ENCODE measurements at regions not wholly inside any gene's neighbourhood (a gene's known extent, or its start where the extent isn't known, plus 50 kb on each side); places are given as distances from the start of the nearest gene placed in this dataset.

DNA sequence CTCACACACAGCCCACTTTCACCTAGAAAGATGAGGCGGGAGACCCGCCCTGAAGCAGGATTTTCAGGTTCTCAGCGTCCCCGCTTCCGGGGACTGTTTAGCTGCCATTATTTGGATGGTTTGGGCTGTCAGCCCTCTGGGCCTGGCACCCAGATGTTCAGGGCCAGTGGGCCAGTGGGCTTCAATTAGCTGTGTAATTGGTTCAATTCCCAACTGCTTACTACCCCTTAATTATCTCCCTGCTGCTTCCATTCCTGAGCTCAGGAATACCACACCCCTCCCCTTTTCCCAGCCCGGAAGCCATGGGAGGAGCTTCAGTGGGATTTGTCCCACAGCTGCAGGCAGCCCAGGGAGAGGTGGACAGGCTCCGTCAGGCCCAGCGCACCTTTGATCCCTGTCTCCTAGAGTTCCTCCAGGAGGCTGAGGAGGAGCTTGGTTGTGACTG lies 114.1 kb upstream of the MYCN start:
- TF ChIP-seq, protein P1, sequence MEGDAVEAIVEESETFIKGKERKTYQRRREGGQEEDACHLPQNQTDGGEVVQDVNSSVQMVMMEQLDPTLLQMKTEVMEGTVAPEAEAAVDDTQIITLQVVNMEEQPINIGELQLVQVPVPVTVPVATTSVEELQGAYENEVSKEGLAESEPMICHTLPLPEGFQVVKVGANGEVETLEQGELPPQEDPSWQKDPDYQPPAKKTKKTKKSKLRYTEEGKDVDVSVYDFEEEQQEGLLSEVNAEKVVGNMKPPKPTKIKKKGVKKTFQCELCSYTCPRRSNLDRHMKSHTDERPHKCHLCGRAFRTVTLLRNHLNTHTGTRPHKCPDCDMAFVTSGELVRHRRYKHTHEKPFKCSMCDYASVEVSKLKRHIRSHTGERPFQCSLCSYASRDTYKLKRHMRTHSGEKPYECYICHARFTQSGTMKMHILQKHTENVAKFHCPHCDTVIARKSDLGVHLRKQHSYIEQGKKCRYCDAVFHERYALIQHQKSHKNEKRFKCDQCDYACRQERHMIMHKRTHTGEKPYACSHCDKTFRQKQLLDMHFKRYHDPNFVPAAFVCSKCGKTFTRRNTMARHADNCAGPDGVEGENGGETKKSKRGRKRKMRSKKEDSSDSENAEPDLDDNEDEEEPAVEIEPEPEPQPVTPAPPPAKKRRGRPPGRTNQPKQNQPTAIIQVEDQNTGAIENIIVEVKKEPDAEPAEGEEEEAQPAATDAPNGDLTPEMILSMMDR (conservative IDR thresholded peaks at IDR 0.05; ENCODE audit: low read depth in 2 of 2) = no peak
- no peak for TF ChIP-seq EZH2 (IDR thresholded peaks at IDR 0.05; ENCODE audit: low read depth, unreplicated experiment)
- TF ChIP-seq POLR2AphosphoS5 (IDR thresholded peaks at IDR 0.05; ENCODE audit: low read depth) = no peak
- TF ChIP-seq, protein P2, sequence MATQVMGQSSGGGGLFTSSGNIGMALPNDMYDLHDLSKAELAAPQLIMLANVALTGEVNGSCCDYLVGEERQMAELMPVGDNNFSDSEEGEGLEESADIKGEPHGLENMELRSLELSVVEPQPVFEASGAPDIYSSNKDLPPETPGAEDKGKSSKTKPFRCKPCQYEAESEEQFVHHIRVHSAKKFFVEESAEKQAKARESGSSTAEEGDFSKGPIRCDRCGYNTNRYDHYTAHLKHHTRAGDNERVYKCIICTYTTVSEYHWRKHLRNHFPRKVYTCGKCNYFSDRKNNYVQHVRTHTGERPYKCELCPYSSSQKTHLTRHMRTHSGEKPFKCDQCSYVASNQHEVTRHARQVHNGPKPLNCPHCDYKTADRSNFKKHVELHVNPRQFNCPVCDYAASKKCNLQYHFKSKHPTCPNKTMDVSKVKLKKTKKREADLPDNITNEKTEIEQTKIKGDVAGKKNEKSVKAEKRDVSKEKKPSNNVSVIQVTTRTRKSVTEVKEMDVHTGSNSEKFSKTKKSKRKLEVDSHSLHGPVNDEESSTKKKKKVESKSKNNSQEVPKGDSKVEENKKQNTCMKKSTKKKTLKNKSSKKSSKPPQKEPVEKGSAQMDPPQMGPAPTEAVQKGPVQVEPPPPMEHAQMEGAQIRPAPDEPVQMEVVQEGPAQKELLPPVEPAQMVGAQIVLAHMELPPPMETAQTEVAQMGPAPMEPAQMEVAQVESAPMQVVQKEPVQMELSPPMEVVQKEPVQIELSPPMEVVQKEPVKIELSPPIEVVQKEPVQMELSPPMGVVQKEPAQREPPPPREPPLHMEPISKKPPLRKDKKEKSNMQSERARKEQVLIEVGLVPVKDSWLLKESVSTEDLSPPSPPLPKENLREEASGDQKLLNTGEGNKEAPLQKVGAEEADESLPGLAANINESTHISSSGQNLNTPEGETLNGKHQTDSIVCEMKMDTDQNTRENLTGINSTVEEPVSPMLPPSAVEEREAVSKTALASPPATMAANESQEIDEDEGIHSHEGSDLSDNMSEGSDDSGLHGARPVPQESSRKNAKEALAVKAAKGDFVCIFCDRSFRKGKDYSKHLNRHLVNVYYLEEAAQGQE (IDR thresholded peaks at IDR 0.05; ENCODE audit: unreplicated experiment) = no peak
- TF ChIP-seq ZNF331 (CRISPR knock-in tag; IDR thresholded peaks at IDR 0.05; ENCODE audit: low read depth) = no peak
- TF ChIP-seq, protein P3, sequence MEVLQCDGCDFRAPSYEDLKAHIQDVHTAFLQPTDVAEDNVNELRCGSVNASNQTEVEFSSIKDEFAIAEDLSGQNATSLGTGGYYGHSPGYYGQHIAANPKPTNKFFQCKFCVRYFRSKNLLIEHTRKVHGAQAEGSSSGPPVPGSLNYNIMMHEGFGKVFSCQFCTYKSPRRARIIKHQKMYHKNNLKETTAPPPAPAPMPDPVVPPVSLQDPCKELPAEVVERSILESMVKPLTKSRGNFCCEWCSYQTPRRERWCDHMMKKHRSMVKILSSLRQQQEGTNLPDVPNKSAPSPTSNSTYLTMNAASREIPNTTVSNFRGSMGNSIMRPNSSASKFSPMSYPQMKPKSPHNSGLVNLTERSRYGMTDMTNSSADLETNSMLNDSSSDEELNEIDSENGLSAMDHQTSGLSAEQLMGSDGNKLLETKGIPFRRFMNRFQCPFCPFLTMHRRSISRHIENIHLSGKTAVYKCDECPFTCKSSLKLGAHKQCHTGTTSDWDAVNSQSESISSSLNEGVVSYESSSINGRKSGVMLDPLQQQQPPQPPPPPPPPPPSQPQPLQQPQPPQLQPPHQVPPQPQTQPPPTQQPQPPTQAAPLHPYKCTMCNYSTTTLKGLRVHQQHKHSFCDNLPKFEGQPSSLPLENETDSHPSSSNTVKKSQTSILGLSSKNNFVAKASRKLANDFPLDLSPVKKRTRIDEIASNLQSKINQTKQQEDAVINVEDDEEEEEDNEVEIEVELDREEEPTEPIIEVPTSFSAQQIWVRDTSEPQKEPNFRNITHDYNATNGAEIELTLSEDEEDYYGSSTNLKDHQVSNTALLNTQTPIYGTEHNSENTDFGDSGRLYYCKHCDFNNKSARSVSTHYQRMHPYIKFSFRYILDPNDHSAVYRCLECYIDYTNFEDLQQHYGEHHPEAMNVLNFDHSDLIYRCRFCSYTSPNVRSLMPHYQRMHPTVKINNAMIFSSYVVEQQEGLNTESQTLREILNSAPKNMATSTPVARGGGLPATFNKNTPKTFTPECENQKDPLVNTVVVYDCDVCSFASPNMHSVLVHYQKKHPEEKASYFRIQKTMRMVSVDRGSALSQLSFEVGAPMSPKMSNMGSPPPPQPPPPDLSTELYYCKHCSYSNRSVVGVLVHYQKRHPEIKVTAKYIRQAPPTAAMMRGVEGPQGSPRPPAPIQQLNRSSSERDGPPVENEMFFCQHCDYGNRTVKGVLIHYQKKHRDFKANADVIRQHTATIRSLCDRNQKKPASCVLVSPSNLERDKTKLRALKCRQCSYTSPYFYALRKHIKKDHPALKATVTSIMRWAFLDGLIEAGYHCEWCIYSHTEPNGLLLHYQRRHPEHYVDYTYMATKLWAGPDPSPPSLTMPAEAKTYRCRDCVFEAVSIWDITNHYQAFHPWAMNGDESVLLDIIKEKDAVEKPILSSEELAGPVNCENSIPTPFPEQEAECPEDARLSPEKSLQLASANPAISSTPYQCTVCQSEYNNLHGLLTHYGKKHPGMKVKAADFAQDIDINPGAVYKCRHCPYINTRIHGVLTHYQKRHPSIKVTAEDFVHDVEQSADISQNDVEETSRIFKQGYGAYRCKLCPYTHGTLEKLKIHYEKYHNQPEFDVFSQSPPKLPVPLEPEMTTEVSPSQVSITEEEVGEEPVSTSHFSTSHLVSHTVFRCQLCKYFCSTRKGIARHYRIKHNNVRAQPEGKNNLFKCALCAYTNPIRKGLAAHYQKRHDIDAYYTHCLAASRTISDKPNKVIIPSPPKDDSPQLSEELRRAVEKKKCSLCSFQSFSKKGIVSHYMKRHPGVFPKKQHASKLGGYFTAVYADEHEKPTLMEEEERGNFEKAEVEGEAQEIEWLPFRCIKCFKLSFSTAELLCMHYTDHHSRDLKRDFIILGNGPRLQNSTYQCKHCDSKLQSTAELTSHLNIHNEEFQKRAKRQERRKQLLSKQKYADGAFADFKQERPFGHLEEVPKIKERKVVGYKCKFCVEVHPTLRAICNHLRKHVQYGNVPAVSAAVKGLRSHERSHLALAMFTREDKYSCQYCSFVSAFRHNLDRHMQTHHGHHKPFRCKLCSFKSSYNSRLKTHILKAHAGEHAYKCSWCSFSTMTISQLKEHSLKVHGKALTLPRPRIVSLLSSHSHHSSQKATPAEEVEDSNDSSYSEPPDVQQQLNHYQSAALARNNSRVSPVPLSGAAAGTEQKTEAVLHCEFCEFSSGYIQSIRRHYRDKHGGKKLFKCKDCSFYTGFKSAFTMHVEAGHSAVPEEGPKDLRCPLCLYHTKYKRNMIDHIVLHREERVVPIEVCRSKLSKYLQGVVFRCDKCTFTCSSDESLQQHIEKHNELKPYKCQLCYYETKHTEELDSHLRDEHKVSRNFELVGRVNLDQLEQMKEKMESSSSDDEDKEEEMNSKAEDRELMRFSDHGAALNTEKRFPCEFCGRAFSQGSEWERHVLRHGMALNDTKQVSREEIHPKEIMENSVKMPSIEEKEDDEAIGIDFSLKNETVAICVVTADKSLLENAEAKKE (CRISPR knock-in tag; IDR thresholded peaks at IDR 0.05) = no peak
- TF ChIP-seq EZH2phosphoT487 (IDR thresholded peaks at IDR 0.05; ENCODE audit: unreplicated experiment) = no peak
- no peak for TF ChIP-seq CREB1 (CRISPR knock-in tag; IDR thresholded peaks at IDR 0.05; ENCODE audit: low read depth)
- no peak for TF ChIP-seq ZNF114 (CRISPR knock-in tag; IDR thresholded peaks at IDR 0.05)
- TF ChIP-seq, protein P4, sequence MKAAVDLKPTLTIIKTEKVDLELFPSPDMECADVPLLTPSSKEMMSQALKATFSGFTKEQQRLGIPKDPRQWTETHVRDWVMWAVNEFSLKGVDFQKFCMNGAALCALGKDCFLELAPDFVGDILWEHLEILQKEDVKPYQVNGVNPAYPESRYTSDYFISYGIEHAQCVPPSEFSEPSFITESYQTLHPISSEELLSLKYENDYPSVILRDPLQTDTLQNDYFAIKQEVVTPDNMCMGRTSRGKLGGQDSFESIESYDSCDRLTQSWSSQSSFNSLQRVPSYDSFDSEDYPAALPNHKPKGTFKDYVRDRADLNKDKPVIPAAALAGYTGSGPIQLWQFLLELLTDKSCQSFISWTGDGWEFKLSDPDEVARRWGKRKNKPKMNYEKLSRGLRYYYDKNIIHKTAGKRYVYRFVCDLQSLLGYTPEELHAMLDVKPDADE (IDR thresholded peaks at IDR 0.05) = no peak

Data from GM23338 (cell line).